Gastroesophageal sphincter (tissue), 3 donors: ENCODE measurements at regions not wholly inside any gene's neighbourhood (a gene's known extent, or its start where the extent isn't known, plus 50 kb on each side); places are given as distances from the start of the nearest gene placed in this dataset.

Source experiments
- CTCF ChIP-seq, 4 experiments: fragments of 200-600 bp in 2 of 4; fragments of 450-650 bp in 2 of 4; sonication (generic) in 1 of 4; IDR thresholded peaks; one replicate each; pipeline ENCODE4 v1.5.1; 2017 to 2019; ENCODE audit warnings: antibody characterized with exemption in 4 of 4, mild to moderate bottlenecking in 2 of 4, moderate library complexity in 2 of 4
- EP300 ChIP-seq: sonication (generic); formaldehyde crosslinking; IDR thresholded peaks from one replicate; pipeline ENCODE4 v1.6.1; 2017; ENCODE audit warnings: antibody characterized with exemption, mild to moderate bottlenecking
- POLR2A ChIP-seq, 2 donors: fragments of 450-650 bp; IDR thresholded peaks; one replicate each; pipeline ENCODE4 v1.6.1; 2017; ENCODE audit warnings: antibody characterized with exemption in 2 of 2, mild to moderate bottlenecking in 2 of 2, moderate library complexity in 1 of 2
- POLR2AphosphoS5 ChIP-seq: sonication (generic); formaldehyde crosslinking; IDR thresholded peaks from one replicate; pipeline ENCODE4 v1.6.1; 2017; ENCODE audit warnings: antibody characterized with exemption

GRCh38 chr10:129046065-129046681 lies 420.9 kb upstream of the MGMT start:
- TF ChIP-seq POLR2AphosphoS5, result no peak
- no peak for TF ChIP-seq CTCF (IDR thresholded peaks at IDR 0.05)
- TF ChIP-seq EP300, result no peak
- no peak for TF ChIP-seq POLR2A (IDR thresholded peaks at IDR 0.05)
